Ovary (tissue), 3 donors: ENCODE measurements at regions not wholly inside any gene's neighbourhood (a gene's known extent, or its start where the extent isn't known, plus 50 kb on each side); places are given as distances from the start of the nearest gene placed in this dataset.

ENCODE experiments used
- CTCF ChIP-seq, 3 donors: fragments of 450-650 bp in 2 of 3; fragments of 200-600 bp in 1 of 3; IDR thresholded peaks; one replicate each; pipeline versions ENCODE4 v1.5.1 to v1.8.0; 2016 to 2022; ENCODE audit warnings: antibody characterized with exemption in 3 of 3, mild to moderate bottlenecking in 1 of 3
- EP300 ChIP-seq: sonication (generic); formaldehyde crosslinking; IDR thresholded peaks from one replicate; pipeline ENCODE4 v1.6.1; 2017; ENCODE audit warnings: antibody characterized with exemption
- POLR2A ChIP-seq: fragments of 450-650 bp; IDR thresholded peaks from one replicate; pipeline ENCODE4 v1.6.1; 2017; ENCODE audit warnings: antibody characterized with exemption, mild to moderate bottlenecking, moderate library complexity
- donor health status: DM: no; HTN: no; CAD: no.

GRCh38 chr22:22123118-22123959 lies 121.2 kb upstream of the VPREB1 start:
- TF ChIP-seq CTCF (IDR thresholded peaks at IDR 0.05) (no peak), POLR2A (no peak), EP300 (no peak)
